Upper lobe of left lung (tissue), 6 donors: ENCODE measurements at regions not wholly inside any gene's neighbourhood (a gene's known extent, or its start where the extent isn't known, plus 50 kb on each side); places are given as distances from the start of the nearest gene placed in this dataset.
"Not testable (repeated sequence)": the region's sequence is repeated elsewhere in the genome, so short reads cannot be mapped to it uniquely, and the experiment has no call there.

Source experiments
- ATAC-seq, 2 donors: fragments of 200-7000 bp; cut with Tn5 transposase; one replicate each; pipeline ENCODE4 v1.9.1; 2022; ENCODE audit warnings: mild to moderate bottlenecking in 2 of 2, moderate library complexity in 2 of 2; ENCODE audit not compliant: low FRiP score in 2 of 2
- DNase-seq, 2 donors: peaks; one replicate each; pipeline ENCODE4 v3.0.0-alpha.2; 2019 to 2020
- H3K27ac ChIP-seq, 4 donors: fragments of 200-600 bp; sonication (generic); one replicate each; pipeline ENCODE4 v1.5.1; 2016 to 2019
- H3K27me3 ChIP-seq, 4 donors: fragments of 200-600 bp; sonication (generic); one replicate each; pipeline ENCODE4 v1.5.1; 2017 to 2019
- H3K36me3 ChIP-seq, 4 donors: fragments of 200-600 bp; sonication (generic); one replicate each; pipeline ENCODE4 v1.5.1; 2016 to 2019
- H3K4me1 ChIP-seq, 4 donors: fragments of 200-600 bp; sonication (generic); one replicate each; pipeline ENCODE4 v1.5.1; 2018 to 2019
- H3K4me3 ChIP-seq, 4 donors: fragments of 200-600 bp; sonication (generic); one replicate each; pipeline ENCODE4 v1.5.1; 2017 to 2019; ENCODE audit warnings: mild to moderate bottlenecking in 2 of 4, moderate library complexity in 1 of 4
- H3K9me3 ChIP-seq, 4 donors: fragments of 200-600 bp; sonication (generic); one replicate each; pipeline ENCODE4 v1.5.1; 2018 to 2019
- CTCF ChIP-seq, 6 experiments: fragments of 450-650 bp in 4 of 6; fragments of 200-600 bp in 2 of 6; sonication (generic) in 2 of 6; IDR thresholded peaks; one replicate each; pipeline ENCODE4 v1.5.1; 2016 to 2019; ENCODE audit warnings: antibody characterized with exemption in 6 of 6
- EP300 ChIP-seq, 4 donors: sonication (generic); formaldehyde crosslinking; IDR thresholded peaks; one replicate each; pipeline ENCODE4 v1.5.1; 2017; ENCODE audit warnings: antibody characterized with exemption in 4 of 4, control low read depth in 2 of 4
- POLR2A ChIP-seq, 4 donors: fragments of 450-650 bp; IDR thresholded peaks; one replicate each; pipeline ENCODE4 v1.5.1; 2016 to 2017; ENCODE audit warnings: antibody characterized with exemption in 4 of 4, mild to moderate bottlenecking in 2 of 4
- POLR2AphosphoS5 ChIP-seq, 2 donors: sonication (generic); formaldehyde crosslinking; IDR thresholded peaks; one replicate each; pipeline ENCODE4 v1.5.1; 2017; ENCODE audit warnings: antibody characterized with exemption in 2 of 2
- WGBS, 2 donors: methylation state at CpG; one replicate each; pipeline ENCODE4 v1.1.5; 2017 to 2018; 5-methylcytosine and 5-hydroxymethylcytosine counted together
- donor health status: DM: no; HTN: no; CAD: no; lungs with moderate emphysema.
- donor health status: DM: no; HTN: yes; CAD: no; lungs with severe emphysema.

- ATAC-seq (no peak), DNase-seq (no peak)
- WGBS, 2 donors: 31 to 39% methylated on average over 2 of the region's 2 CpGs
- Histone ChIP-seq H3K36me3 (no peaks in the 10 kb centered on the region), H3K4me1 (peaks cover 0 to 5% (median 0%) of the 10 kb centered on the region in 4 donors), H3K27me3 (no peaks in the 10 kb centered on the region), H3K9me3 (no peaks in the 10 kb centered on the region), H3K27ac (no peak overlapping the region), H3K4me3 (no peak overlapping the region)
- no peak for TF ChIP-seq CTCF (IDR thresholded peaks at IDR 0.05)
- no peak for TF ChIP-seq EP300 (IDR thresholded peaks at IDR 0.05)
- no peak for TF ChIP-seq POLR2A (IDR thresholded peaks at IDR 0.05)
- no peak for TF ChIP-seq POLR2AphosphoS5 (IDR thresholded peaks at IDR 0.05)
Observed at GRCh38 chr2:219744066-219744465, 116.6 kb downstream of the SLC4A3 start.

- TF ChIP-seq POLR2A (IDR thresholded peaks at IDR 0.05) (no peak), EP300 (IDR thresholded peaks at IDR 0.05) (no peak), CTCF (IDR thresholded peaks at IDR 0.05) (no peak), POLR2AphosphoS5 (IDR thresholded peaks at IDR 0.05) (no peak)
- DNase-seq: no peak
Observed at GRCh38 chr2:219744600-219744999, 117.2 kb downstream of the SLC4A3 start.

GRCh38 chr2:219747637-219748036 lies 120.2 kb downstream of the SLC4A3 start:
- DNase-seq (no peak), ATAC-seq (no peak)
- Histone ChIP-seq H3K4me1 (peaks cover 0 to 5% (median 0%) of the 10 kb centered on the region in 4 donors), H3K27ac (no peak overlapping the region), H3K4me3 (no peak overlapping the region), H3K9me3 (no peaks in the 10 kb centered on the region), H3K36me3 (no peaks in the 10 kb centered on the region), H3K27me3 (no peaks in the 10 kb centered on the region)
- no peak for TF ChIP-seq CTCF (IDR thresholded peaks at IDR 0.05)
- TF ChIP-seq EP300 (IDR thresholded peaks at IDR 0.05): no peak
- no peak for TF ChIP-seq POLR2AphosphoS5 (IDR thresholded peaks at IDR 0.05)
- no peak for TF ChIP-seq POLR2A (IDR thresholded peaks at IDR 0.05)
- 60 to 86% methylated on average over 1 of the region's 1 CpG for WGBS, 2 donors

More at GRCh38 chr2:219744600-219744999, 117.2 kb downstream of the SLC4A3 start:
- 45 to 66% methylated on average over 4 of the region's 4 CpGs for WGBS, 2 donors
- Histone ChIP-seq H3K9me3 (no peaks in the 10 kb centered on the region), H3K27ac (no peak overlapping the region), H3K36me3 (no peaks in the 10 kb centered on the region), H3K4me1 (peaks cover 0 to 5% (median 0%) of the 10 kb centered on the region in 4 donors), H3K27me3 (no peaks in the 10 kb centered on the region), H3K4me3 (no peak overlapping the region)
- no peak for ATAC-seq

GRCh38 chr2:219748671-219749570 lies 121.5 kb downstream of the SLC4A3 start:
- Histone ChIP-seq H3K4me1 (peaks cover 0 to 5% (median 0%) of the 10 kb centered on the region in 4 donors), H3K36me3 (no peaks in the 10 kb centered on the region), H3K9me3 (no peaks in the 10 kb centered on the region), H3K27me3 (no peaks in the 10 kb centered on the region), H3K4me3 (no peak overlapping the region), H3K27ac (no peak overlapping the region)
- no peak for ATAC-seq
- no peak for DNase-seq
- WGBS, 2 donors: 73% methylated on average over 4 of the region's 4 CpGs
- TF ChIP-seq POLR2A (IDR thresholded peaks at IDR 0.05): no peak

- peak in 1 of 2 donors; percentile 68 for DNase-seq
- H3K4me3 ChIP-seq, ATAC-seq, H3K27ac ChIP-seq, H3K36me3 ChIP-seq, H3K9me3 ChIP-seq, H3K4me1 ChIP-seq, H3K27me3 ChIP-seq: not testable (repeated sequence)
- WGBS, 2 donors: 95% methylated on average over 26 of the region's 34 CpGs; no CpG with 5 or more reads in 1 of the 2 donors
Observed at GRCh38 chr2:219751121-219751520, 123.7 kb downstream of the SLC4A3 start.

GRCh38 chr2:219752726-219753125 lies 125.3 kb downstream of the SLC4A3 start:
- no peaks in the 10 kb centered on the region for H3K4me1 ChIP-seq
- H3K9me3 ChIP-seq: no peaks in the 10 kb centered on the region
- H3K4me3 ChIP-seq: no peak overlapping the region
- no peaks in the 10 kb centered on the region for H3K27me3 ChIP-seq
- H3K27ac ChIP-seq: no peak overlapping the region
- H3K36me3 ChIP-seq: no peaks in the 10 kb centered on the region
- WGBS, 2 donors: 29 to 40% methylated on average over 2 of the region's 2 CpGs
- DNase-seq (no peak), ATAC-seq (no peak)
- TF ChIP-seq EP300 (IDR thresholded peaks at IDR 0.05): no peak
- no peak for TF ChIP-seq POLR2A (IDR thresholded peaks at IDR 0.05)
- no peak for TF ChIP-seq CTCF (IDR thresholded peaks at IDR 0.05)
- no peak for TF ChIP-seq POLR2AphosphoS5 (IDR thresholded peaks at IDR 0.05)
